Neural cell (in vitro differentiated cells): ENCODE measurements at regions not wholly inside any gene's neighbourhood (a gene's known extent, or its start where the extent isn't known, plus 50 kb on each side); places are given as distances from the start of the nearest gene placed in this dataset.

Source experiments
- H2AFZ ChIP-seq: fragments of 200-600, 300-800 bp; sonication (generic), shearing (Covaris generic); 2 replicates; pipeline ENCODE4 v1.6.0; 2014; ENCODE audit warnings: low read depth, mild to moderate bottlenecking, antibody characterized with exemption, low read length, moderate library complexity
- H3F3A ChIP-seq: fragments of 200-600 bp; shearing (Covaris generic); 2 replicates; pipeline ENCODE4 v1.6.1; 2016; ENCODE audit warnings: mild to moderate bottlenecking, moderate library complexity, mixed read lengths, antibody characterized with exemption, low read length; ENCODE audit not compliant: insufficient read depth, poor library complexity, severe bottlenecking
- H3K27ac ChIP-seq: fragments of 200-600, 300-800 bp; sonication (generic), shearing (Covaris generic); 2 replicates; pipeline ENCODE4 v1.5.1; 2014; ENCODE audit warnings: mild to moderate bottlenecking, low read length, moderate library complexity
- H3K27me3 ChIP-seq: fragments of 300-800, 200-600 bp; sonication (generic), shearing (Covaris generic); 2 replicates; pipeline ENCODE4 v1.6.0; 2014; ENCODE audit warnings: mild to moderate bottlenecking, low read depth, low read length, moderate library complexity; ENCODE audit not compliant: insufficient read depth
- H3K36me3 ChIP-seq: fragments of 300-800, 200-600 bp; sonication (generic), shearing (Covaris generic); 2 replicates; pipeline ENCODE4 v1.5.1; 2014; ENCODE audit warnings: mild to moderate bottlenecking, antibody characterized with exemption, low read length, moderate library complexity; ENCODE audit not compliant: insufficient read depth
- H3K4me2 ChIP-seq: fragments of 300-800, 200-600 bp; sonication (generic), shearing (Covaris generic); 2 replicates; pipeline ENCODE4 v1.6.0; 2014; ENCODE audit warnings: mild to moderate bottlenecking, low read length
- H3K4me3 ChIP-seq: fragments of 300-800, 200-600 bp; sonication (generic), shearing (Covaris generic); 2 replicates; pipeline ENCODE4 v1.5.1; 2014; ENCODE audit warnings: mild to moderate bottlenecking, low read length, moderate library complexity
- H3K79me2 ChIP-seq: fragments of 200-600 bp; shearing (Covaris generic); replicated peaks from 2 replicates; pipeline ENCODE4 v1.6.0; 2014; ENCODE audit warnings: mild to moderate bottlenecking, low read length, moderate library complexity; ENCODE audit not compliant: insufficient read depth
- H3K9ac ChIP-seq: fragments of 300-800, 200-600 bp; sonication (generic), shearing (Covaris generic); 2 replicates; pipeline ENCODE4 v1.6.1; 2016; ENCODE audit warnings: mild to moderate bottlenecking, low read length, mixed read lengths
- H3K9me2 ChIP-seq: fragments of 200-600 bp; shearing (Covaris generic); 2 replicates; pipeline ENCODE4 v1.6.1; 2016; ENCODE audit warnings: mild to moderate bottlenecking, low read length, mixed read lengths; ENCODE audit not compliant: insufficient read depth
- H3K9me3 ChIP-seq: fragments of 200-600, 300-800 bp; sonication (generic), shearing (Covaris generic); 2 replicates; pipeline ENCODE4 v1.6.1; 2016; ENCODE audit warnings: mild to moderate bottlenecking, mixed run types, low read length, moderate library complexity, mixed read lengths
- H4K20me1 ChIP-seq: fragments of 200-600 bp; shearing (Covaris generic); 2 replicates; pipeline ENCODE4 v1.6.1; 2016; ENCODE audit warnings: mild to moderate bottlenecking, mixed run types; ENCODE audit not compliant: insufficient read depth
- CTCF ChIP-seq: fragments of 450-650 bp; IDR thresholded peaks from 2 replicates; pipeline ENCODE4 v1.5.1; 2014; ENCODE audit warnings: antibody characterized with exemption, mild to moderate bottlenecking, moderate library complexity; ENCODE audit not compliant: poor library complexity, severe bottlenecking
- EP300 ChIP-seq: fragments of 450-650 bp; conservative IDR thresholded peaks from 2 replicates; pipeline ENCODE4 v1.6.1; 2014; ENCODE audit warnings: antibody characterized with exemption, mild to moderate bottlenecking, moderate library complexity; ENCODE audit not compliant: poor library complexity, severe bottlenecking
- EZH2 ChIP-seq: fragments of 200-600, 300-800 bp; shearing (Covaris generic), sonication (generic); IDR thresholded peaks from 2 replicates; pipeline ENCODE4 v1.6.1; 2014; ENCODE audit warnings: antibody characterized with exemption, low read length, borderline replicate concordance, mild to moderate bottlenecking; ENCODE audit not compliant: insufficient read depth, poor library complexity, severe bottlenecking
- MXI1 ChIP-seq: fragments of 450-650 bp; conservative IDR thresholded peaks from 2 replicates; pipeline ENCODE4 v1.6.1; 2014; ENCODE audit warnings: antibody characterized with exemption, mild to moderate bottlenecking; ENCODE audit not compliant: poor library complexity, severe bottlenecking
- RAD21 ChIP-seq: fragments of 450-650 bp; conservative IDR thresholded peaks from 2 replicates; pipeline ENCODE4 v1.6.1; 2014; ENCODE audit warnings: antibody characterized with exemption, mild to moderate bottlenecking, moderate library complexity
- SMC3 ChIP-seq: fragments of 450-650 bp; conservative IDR thresholded peaks from 2 replicates; pipeline ENCODE4 v1.6.1; 2014; ENCODE audit warnings: antibody characterized with exemption, mild to moderate bottlenecking, moderate library complexity; ENCODE audit not compliant: poor library complexity
- TAF1 ChIP-seq: IDR thresholded peaks from 2 replicates; pipeline ENCODE4 v1.6.1; 2012; ENCODE audit warnings: low read depth
- TF ChIP-seq, protein P1 (sequence below): IDR thresholded peaks from 2 replicates; pipeline ENCODE4 v1.6.1; 2012; ENCODE audit warnings: borderline replicate concordance

- Histone ChIP-seq H3K4me3 (no peak overlapping the region), H3K9me2 (no peaks in the 10 kb centered on the region), H3K27ac (no peak overlapping the region), H3K4me2 (no peak overlapping the region), H3K9me3 (no peaks in the 10 kb centered on the region), H3K9ac (no peak overlapping the region), H3K79me2 (no peaks in the 10 kb centered on the region), H3K27me3 (no peaks in the 10 kb centered on the region), H3F3A (no peaks in the 10 kb centered on the region), H2AFZ (no peak overlapping the region), H4K20me1 (no peaks in the 10 kb centered on the region), H3K36me3 (no peaks in the 10 kb centered on the region)
- TF ChIP-seq EZH2 (no peak), EP300 (no peak), SMC3 (no peak), CTCF (no peak)
Observed at GRCh38 chr6:11330413-11330760, 97.9 kb upstream of the NEDD9 start.

GRCh38 chr6:11329726-11330412 lies 97.4 kb upstream of the NEDD9 start:
- no peak overlapping the region for H3K4me3 ChIP-seq
- TF ChIP-seq EP300 (no peak), RAD21 (no peak), CTCF (no peak), MXI1 (no peak), TAF1 (no peak)
- TF ChIP-seq, protein P1, sequence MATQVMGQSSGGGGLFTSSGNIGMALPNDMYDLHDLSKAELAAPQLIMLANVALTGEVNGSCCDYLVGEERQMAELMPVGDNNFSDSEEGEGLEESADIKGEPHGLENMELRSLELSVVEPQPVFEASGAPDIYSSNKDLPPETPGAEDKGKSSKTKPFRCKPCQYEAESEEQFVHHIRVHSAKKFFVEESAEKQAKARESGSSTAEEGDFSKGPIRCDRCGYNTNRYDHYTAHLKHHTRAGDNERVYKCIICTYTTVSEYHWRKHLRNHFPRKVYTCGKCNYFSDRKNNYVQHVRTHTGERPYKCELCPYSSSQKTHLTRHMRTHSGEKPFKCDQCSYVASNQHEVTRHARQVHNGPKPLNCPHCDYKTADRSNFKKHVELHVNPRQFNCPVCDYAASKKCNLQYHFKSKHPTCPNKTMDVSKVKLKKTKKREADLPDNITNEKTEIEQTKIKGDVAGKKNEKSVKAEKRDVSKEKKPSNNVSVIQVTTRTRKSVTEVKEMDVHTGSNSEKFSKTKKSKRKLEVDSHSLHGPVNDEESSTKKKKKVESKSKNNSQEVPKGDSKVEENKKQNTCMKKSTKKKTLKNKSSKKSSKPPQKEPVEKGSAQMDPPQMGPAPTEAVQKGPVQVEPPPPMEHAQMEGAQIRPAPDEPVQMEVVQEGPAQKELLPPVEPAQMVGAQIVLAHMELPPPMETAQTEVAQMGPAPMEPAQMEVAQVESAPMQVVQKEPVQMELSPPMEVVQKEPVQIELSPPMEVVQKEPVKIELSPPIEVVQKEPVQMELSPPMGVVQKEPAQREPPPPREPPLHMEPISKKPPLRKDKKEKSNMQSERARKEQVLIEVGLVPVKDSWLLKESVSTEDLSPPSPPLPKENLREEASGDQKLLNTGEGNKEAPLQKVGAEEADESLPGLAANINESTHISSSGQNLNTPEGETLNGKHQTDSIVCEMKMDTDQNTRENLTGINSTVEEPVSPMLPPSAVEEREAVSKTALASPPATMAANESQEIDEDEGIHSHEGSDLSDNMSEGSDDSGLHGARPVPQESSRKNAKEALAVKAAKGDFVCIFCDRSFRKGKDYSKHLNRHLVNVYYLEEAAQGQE: no peak
- H3K9ac ChIP-seq: no peak overlapping the region
- H3F3A ChIP-seq: no peaks in the 10 kb centered on the region
- no peaks in the 10 kb centered on the region for H3K36me3 ChIP-seq
- no peaks in the 10 kb centered on the region for H3K9me3 ChIP-seq
- no peaks in the 10 kb centered on the region for H3K9me2 ChIP-seq
- H2AFZ ChIP-seq: no peak overlapping the region
- H3K27ac ChIP-seq: no peak overlapping the region
- no peak overlapping the region for H3K4me2 ChIP-seq
- H3K79me2 ChIP-seq: no peaks in the 10 kb centered on the region
- no peaks in the 10 kb centered on the region for H3K27me3 ChIP-seq
- H4K20me1 ChIP-seq: no peaks in the 10 kb centered on the region
